GM12873 (cell line): ENCODE measurements at regions not wholly inside any gene's neighbourhood (a gene's known extent, or its start where the extent isn't known, plus 50 kb on each side); places are given as distances from the start of the nearest gene placed in this dataset.

Source experiments
- TF ChIP-seq, protein P1 (sequence below): IDR thresholded peaks from 2 replicates; pipeline ENCODE4 v1.5.1; 2012; ENCODE audit warnings: low read depth, mild to moderate bottlenecking, moderate library complexity, low read length, control low read depth; ENCODE audit not compliant: insufficient read depth; ENCODE audit errors: missing control alignments

GRCh38 chr2:168327328-168327727 is 79.9 kb upstream of the STK39 start:
- TF ChIP-seq, protein P1, sequence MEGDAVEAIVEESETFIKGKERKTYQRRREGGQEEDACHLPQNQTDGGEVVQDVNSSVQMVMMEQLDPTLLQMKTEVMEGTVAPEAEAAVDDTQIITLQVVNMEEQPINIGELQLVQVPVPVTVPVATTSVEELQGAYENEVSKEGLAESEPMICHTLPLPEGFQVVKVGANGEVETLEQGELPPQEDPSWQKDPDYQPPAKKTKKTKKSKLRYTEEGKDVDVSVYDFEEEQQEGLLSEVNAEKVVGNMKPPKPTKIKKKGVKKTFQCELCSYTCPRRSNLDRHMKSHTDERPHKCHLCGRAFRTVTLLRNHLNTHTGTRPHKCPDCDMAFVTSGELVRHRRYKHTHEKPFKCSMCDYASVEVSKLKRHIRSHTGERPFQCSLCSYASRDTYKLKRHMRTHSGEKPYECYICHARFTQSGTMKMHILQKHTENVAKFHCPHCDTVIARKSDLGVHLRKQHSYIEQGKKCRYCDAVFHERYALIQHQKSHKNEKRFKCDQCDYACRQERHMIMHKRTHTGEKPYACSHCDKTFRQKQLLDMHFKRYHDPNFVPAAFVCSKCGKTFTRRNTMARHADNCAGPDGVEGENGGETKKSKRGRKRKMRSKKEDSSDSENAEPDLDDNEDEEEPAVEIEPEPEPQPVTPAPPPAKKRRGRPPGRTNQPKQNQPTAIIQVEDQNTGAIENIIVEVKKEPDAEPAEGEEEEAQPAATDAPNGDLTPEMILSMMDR = no peak

- TF ChIP-seq, protein P1 = no peak
Observed at GRCh38 chr2:168328421-168328820, 81.0 kb upstream of the STK39 start.

- TF ChIP-seq, protein P1 = no peak
Observed at GRCh38 chr2:168330624-168331423, 83.4 kb upstream of the STK39 start.

DNA sequence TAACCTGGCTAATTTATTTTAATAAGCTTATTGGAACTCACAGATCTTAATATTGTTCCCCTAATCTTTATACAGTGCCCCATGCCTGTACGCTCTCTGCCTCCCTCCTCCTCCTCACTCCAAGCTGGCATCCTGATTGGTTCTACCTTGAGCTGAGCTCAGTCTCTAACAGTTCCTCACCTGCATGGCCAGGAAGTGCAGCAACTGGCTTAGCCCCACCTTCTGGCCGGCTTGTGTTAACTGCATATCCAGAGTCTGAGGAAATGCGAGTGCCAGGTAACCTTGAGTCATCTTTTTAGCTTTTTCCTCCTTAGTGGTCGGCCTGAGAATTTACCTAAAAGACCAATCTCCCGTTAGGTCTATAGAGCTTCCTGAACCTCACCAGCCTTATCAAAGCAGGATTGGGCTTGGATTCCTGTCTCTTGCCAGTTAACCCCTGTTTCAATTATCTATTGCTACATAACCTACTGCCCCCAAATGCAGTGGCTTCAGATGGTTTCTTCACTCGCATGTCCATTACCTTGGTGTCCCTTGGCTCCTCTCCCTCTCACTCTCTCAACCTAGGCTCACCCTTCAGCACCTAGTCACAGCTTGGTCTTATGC is 89.5 kb upstream of the STK39 start:
- TF ChIP-seq, protein P1 = peak; percentile 56

DNA sequence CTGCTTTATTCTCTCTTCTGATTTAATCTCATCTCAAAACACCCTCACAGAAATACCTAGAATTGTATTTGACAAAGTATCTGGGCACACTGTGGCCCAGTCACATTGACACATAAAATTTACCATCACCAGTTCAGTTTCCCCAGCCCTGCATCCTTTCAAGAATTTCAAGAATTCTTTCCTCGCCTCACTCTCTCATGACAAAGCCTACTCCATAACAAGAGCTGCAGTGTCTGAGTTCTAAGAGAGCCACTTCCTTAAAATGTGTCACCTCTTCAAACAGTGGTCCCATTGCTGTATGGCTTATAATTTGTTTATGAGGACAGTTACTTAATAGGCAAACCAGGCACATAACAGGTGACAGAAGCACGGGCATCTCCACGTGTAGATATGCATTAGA is 90.9 kb upstream of the STK39 start:
- TF ChIP-seq, protein P1 = no peak

DNA sequence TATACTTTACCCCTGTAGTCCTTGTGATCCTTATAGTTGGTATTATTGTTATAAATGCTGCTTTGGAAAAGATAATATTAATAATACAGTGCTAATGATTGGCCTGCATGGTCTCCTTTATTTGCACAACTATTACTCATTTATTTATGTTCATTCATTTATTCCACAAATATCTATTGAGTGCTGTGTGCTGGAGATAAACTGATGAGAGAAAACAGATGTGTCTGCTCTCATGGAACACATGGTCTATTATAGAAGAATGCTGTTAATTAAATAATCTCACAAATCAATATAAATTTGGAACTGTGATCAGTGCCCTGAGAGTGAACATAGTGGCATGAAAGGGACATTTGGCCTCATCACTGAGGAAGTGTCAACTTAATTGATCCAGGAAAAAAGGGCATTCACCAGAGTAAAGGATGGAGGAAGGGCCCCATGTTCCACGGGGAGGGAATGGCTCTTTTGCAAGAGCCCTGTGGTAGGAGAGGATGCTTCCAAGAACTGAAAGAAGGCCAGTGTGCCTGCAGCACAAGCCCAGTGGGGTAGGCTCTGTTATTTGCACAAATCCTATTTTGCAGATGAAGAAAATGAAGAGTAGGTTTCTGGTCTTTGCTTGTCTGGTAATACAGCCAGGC is 91.5 kb upstream of the STK39 start:
- TF ChIP-seq, protein P1 = no peak

GRCh38 chr2:168340931-168341330 is 93.5 kb upstream of the STK39 start:
- TF ChIP-seq, protein P1 = no peak
